SK-N-SH (cell line): ENCODE measurements at regions not wholly inside any gene's neighbourhood (a gene's known extent, or its start where the extent isn't known, plus 50 kb on each side); places are given as distances from the start of the nearest gene placed in this dataset.

Experiments
- CTCF ChIA-PET: fragments of 300-600, 350-600 bp; formaldehyde crosslinking; extraction: SDS; loops from one replicate; lab custom pipeline; 2021; lab: Yijun Ruan, JAX
- POLR2A ChIA-PET: fragments of 350-600 bp; sonication (Branson Sonifier 250); formaldehyde crosslinking; extraction: SDS; loops from one replicate; lab custom pipeline; 2020; ENCODE audit warnings: antibody characterized with exemption, inconsistent platforms; lab: Yijun Ruan, JAX
- DNase-seq: peaks from one replicate; pipeline ENCODE4 v3.0.0; 2012
- H2AFZ ChIP-seq: fragments of 200-600 bp; sonication (generic); 2 replicates; pipeline ENCODE4 v1.8.1; 2016; ENCODE audit warnings: antibody characterized with exemption, mild to moderate bottlenecking, low read depth
- H3F3A ChIP-seq: fragments of 200-600 bp; sonication (generic); replicated peaks from 2 replicates; pipeline ENCODE3; 2016; ENCODE audit warnings: antibody characterized with exemption, mild to moderate bottlenecking; ENCODE audit not compliant: insufficient read depth
- H3K27ac ChIP-seq, 2 experiments: fragments of 200-500 bp in 1 of 2; fragments of 200-600 bp in 1 of 2; sonication (Bioruptor generic) in 1 of 2; sonication (generic), shearing (Covaris generic) in 1 of 2; 2 replicates each; pipeline versions ENCODE4 v1.5.1 to v1.6.1; 2014 to 2016; ENCODE audit warnings: low read depth in 2 of 2, inconsistent platforms in 1 of 2, low read length in 1 of 2, mild to moderate bottlenecking in 1 of 2, mixed read lengths in 1 of 2
- H3K27me3 ChIP-seq: fragments of 200-600 bp; sonication (generic), shearing (Covaris generic); 2 replicates; pipeline ENCODE4 v1.6.1; 2016; ENCODE audit warnings: mixed run types; ENCODE audit not compliant: insufficient read depth
- H3K36me3 ChIP-seq, 2 experiments: fragments of 200-500 bp in 1 of 2; fragments of 200-600 bp in 1 of 2; sonication (Bioruptor generic) in 1 of 2; sonication (generic) in 1 of 2; replicated peaks in 1 of 2; 2 replicates each; pipeline versions ENCODE3 to v1.5.1; 2014 to 2016; ENCODE audit warnings: low read length in 1 of 2, mild to moderate bottlenecking in 1 of 2; ENCODE audit not compliant: insufficient read depth in 2 of 2, control insufficient read depth in 1 of 2
- H3K4me1 ChIP-seq, 2 experiments: fragments of 200-500 bp in 1 of 2; fragments of 200-600 bp in 1 of 2; sonication (Bioruptor generic) in 1 of 2; sonication (generic), shearing (Covaris generic) in 1 of 2; 2 replicates each; pipeline versions ENCODE4 v1.5.1 to v1.6.1; 2014 to 2016; ENCODE audit warnings: low read depth in 1 of 2, low read length in 1 of 2, mixed run types in 1 of 2; ENCODE audit not compliant: insufficient read depth in 2 of 2, control insufficient read depth in 1 of 2
- H3K4me2 ChIP-seq: fragments of 200-600 bp; sonication (generic), shearing (Covaris generic); 2 replicates; pipeline ENCODE4 v1.6.1; 2017; ENCODE audit warnings: mixed run types
- H3K4me3 ChIP-seq, 2 experiments: fragments of 200-500 bp in 1 of 2; fragments of 200-600 bp in 1 of 2; sonication (Bioruptor generic) in 1 of 2; sonication (generic), shearing (Covaris generic) in 1 of 2; 2 replicates each; pipeline versions ENCODE4 v1.5.1 to v1.8.1; 2014 to 2016; ENCODE audit warnings: low read depth in 2 of 2, inconsistent platforms in 1 of 2, low read length in 1 of 2, mild to moderate bottlenecking in 1 of 2, mixed read lengths in 1 of 2, moderate library complexity in 1 of 2
- H3K79me2 ChIP-seq: fragments of 200-600 bp; sonication (generic); 2 replicates; pipeline ENCODE4 v1.8.1; 2017; ENCODE audit warnings: mild to moderate bottlenecking; ENCODE audit not compliant: insufficient read depth
- H3K9ac ChIP-seq: fragments of 200-600 bp; sonication (generic); 2 replicates; pipeline ENCODE4 v1.6.1; 2017; ENCODE audit warnings: mixed run types
- H3K9me2 ChIP-seq: fragments of 200-600 bp; sonication (generic); 2 replicates; pipeline ENCODE4 v1.6.1; 2017; ENCODE audit warnings: mixed run types
- H3K9me3 ChIP-seq: fragments of 200-600 bp; sonication (generic); 2 replicates; pipeline ENCODE4 v1.6.1; 2017; ENCODE audit warnings: mixed run types, mild to moderate bottlenecking, moderate library complexity
- H4K20me1 ChIP-seq: fragments of 200-600 bp; sonication (generic); 2 replicates; pipeline ENCODE4 v1.6.1; 2017; ENCODE audit warnings: mild to moderate bottlenecking, mixed run types; ENCODE audit not compliant: insufficient read depth
- ELF1 ChIP-seq: IDR thresholded peaks from 2 replicates; pipeline ENCODE4 v1.4.0; 2012
- EP300 ChIP-seq, 2 experiments: IDR thresholded peaks; 2 replicates each; pipeline versions ENCODE4 v1.4.0 to v1.6.1; 2012; ENCODE audit warnings: borderline replicate concordance in 1 of 2, low read depth in 1 of 2, low read length in 1 of 2
- EZH2phosphoT487 ChIP-seq: fragments of 200-600 bp; sonication (generic); IDR thresholded peaks from 2 replicates; pipeline ENCODE4 v1.6.1; 2017; ENCODE audit warnings: low read depth, mixed run types, mild to moderate bottlenecking, antibody characterized with exemption, moderate library complexity, borderline replicate concordance
- FOSL2 ChIP-seq: IDR thresholded peaks from 2 replicates; pipeline ENCODE4 v1.4.0; 2012; ENCODE audit warnings: low read depth, mild to moderate bottlenecking, moderate library complexity, borderline replicate concordance
- FOXJ3 ChIP-seq: sonication (generic); formaldehyde crosslinking; IDR thresholded peaks from 2 replicates; pipeline ENCODE4 v1.5.1; 2020; ENCODE audit warnings: mild to moderate bottlenecking, missing genetic modification reagents
- GABPA ChIP-seq: IDR thresholded peaks from 2 replicates; pipeline ENCODE4 v1.4.0; 2012; ENCODE audit warnings: low read depth, mild to moderate bottlenecking
- GATA2 ChIP-seq: sonication (generic); formaldehyde crosslinking; IDR thresholded peaks from 2 replicates; pipeline ENCODE4 v1.5.0; 2020; ENCODE audit warnings: mild to moderate bottlenecking, missing genetic modification reagents
- IRF3 ChIP-seq: fragments of 150-350 bp; IDR thresholded peaks from 2 replicates; pipeline ENCODE4 v1.6.1; 2016; ENCODE audit warnings: mild to moderate bottlenecking, low read depth, low read length
- MEF2A ChIP-seq: IDR thresholded peaks from 2 replicates; pipeline ENCODE4 v1.4.0; 2012; ENCODE audit warnings: low read depth, borderline replicate concordance
- NFIC ChIP-seq: IDR thresholded peaks from 2 replicates; pipeline ENCODE4 v1.4.0; 2012; ENCODE audit warnings: borderline replicate concordance
- PBX3 ChIP-seq: IDR thresholded peaks from 2 replicates; pipeline ENCODE4; 2012
- POLR2AphosphoS5 ChIP-seq: IDR thresholded peaks from 2 replicates; pipeline ENCODE4 v1.6.1; 2012; ENCODE audit warnings: low read depth, low read length
- RCOR1 ChIP-seq: fragments of 150-350 bp; IDR thresholded peaks from 2 replicates; pipeline ENCODE4 v1.6.1; 2017; ENCODE audit warnings: antibody characterized with exemption, low read length
- RFX5 ChIP-seq: IDR thresholded peaks from 2 replicates; pipeline ENCODE4 v1.6.1; 2012; ENCODE audit warnings: mild to moderate bottlenecking, improper control_type of control experiment, low read length
- SIN3A ChIP-seq: IDR thresholded peaks from 2 replicates; pipeline ENCODE4 v1.6.1; 2012; ENCODE audit warnings: low read depth, mild to moderate bottlenecking, low read length, moderate library complexity, borderline replicate concordance
- TAF1 ChIP-seq: IDR thresholded peaks from 2 replicates; pipeline ENCODE4 v1.6.1; 2012; ENCODE audit warnings: low read depth, mild to moderate bottlenecking, low read length, moderate library complexity, borderline replicate concordance
- TEAD4 ChIP-seq: IDR thresholded peaks from 2 replicates; pipeline ENCODE4 v1.4.0; 2012; ENCODE audit warnings: mild to moderate bottlenecking, borderline replicate concordance; ENCODE audit not compliant: insufficient read depth
- YY1 ChIP-seq: IDR thresholded peaks from 2 replicates; pipeline ENCODE4 v1.4.0; 2012; ENCODE audit warnings: low read depth, mild to moderate bottlenecking
- WGBS: methylation state at CpG from one replicate; pipeline ENCODE4 v1.1.6; 2017; ENCODE audit warnings: low lambda C conversion rate; 5-methylcytosine and 5-hydroxymethylcytosine counted together
- TF ChIP-seq, protein P1 (sequence below): fragments of 150-350 bp; IDR thresholded peaks from 2 replicates; pipeline ENCODE4 v1.6.1; 2017; ENCODE audit warnings: antibody characterized with exemption, low read length, low read depth, borderline replicate concordance
- TF ChIP-seq, protein P2 (sequence below): IDR thresholded peaks from 2 replicates; pipeline ENCODE4 v1.4.0; 2012; ENCODE audit warnings: low read depth
- TF ChIP-seq, protein P3 (sequence below): fragments of 200-600 bp; sonication (generic); IDR thresholded peaks from 2 replicates; pipeline ENCODE4 v1.6.1; 2017; ENCODE audit warnings: antibody characterized with exemption, mild to moderate bottlenecking, moderate library complexity

DNA sequence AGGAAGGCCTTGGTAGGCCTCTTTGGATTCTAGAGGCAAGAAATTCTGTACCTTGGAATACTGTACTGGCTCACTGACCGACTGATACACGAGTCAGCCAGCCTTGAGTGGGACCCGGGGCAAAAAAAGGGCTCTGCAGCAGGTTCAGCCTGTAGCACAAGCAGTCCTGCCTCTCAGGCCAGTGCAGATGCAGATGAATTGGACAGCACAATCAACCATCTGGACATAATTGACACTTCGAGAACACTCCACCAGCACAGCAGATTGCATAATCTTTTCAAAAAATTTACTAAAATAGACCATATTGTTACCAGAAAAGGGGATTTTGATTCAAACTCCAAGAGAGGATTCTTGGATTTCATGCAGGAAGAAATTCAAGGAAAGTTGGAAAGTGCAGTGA, 241.6 kb downstream of the RPIA start:
- TF ChIP-seq TEAD4 (no peak), IRF3 (no peak), SIN3A (no peak), POLR2AphosphoS5 (no peak), PBX3 (no peak), NFIC (no peak), FOXJ3 (CRISPR knock-in tag) (no peak), MEF2A (no peak), RCOR1 (no peak), EP300 (IDR thresholded peaks at IDR 0.05; ENCODE audit: borderline replicate concordance in 1 of 2, low read depth in 1 of 2, low read length in 1 of 2) (no peak), RFX5 (no peak), TAF1 (no peak), ELF1 (no peak)
- TF ChIP-seq, protein P1, sequence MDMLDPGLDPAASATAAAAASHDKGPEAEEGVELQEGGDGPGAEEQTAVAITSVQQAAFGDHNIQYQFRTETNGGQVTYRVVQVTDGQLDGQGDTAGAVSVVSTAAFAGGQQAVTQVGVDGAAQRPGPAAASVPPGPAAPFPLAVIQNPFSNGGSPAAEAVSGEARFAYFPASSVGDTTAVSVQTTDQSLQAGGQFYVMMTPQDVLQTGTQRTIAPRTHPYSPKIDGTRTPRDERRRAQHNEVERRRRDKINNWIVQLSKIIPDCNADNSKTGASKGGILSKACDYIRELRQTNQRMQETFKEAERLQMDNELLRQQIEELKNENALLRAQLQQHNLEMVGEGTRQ, result no peak
- TF ChIP-seq, all 33 proteins: peak for 0
- Histone ChIP-seq H3F3A (no peaks in the 10 kb centered on the region), H3K27ac (no peak overlapping the region), H4K20me1 (no peaks in the 10 kb centered on the region), H3K9ac (no peak overlapping the region), H3K27me3 (peaks cover 4% of the 10 kb centered on the region; the same call in 1 of the 2 replicates), H2AFZ (no peak overlapping the region), H3K4me3 (no peak overlapping the region), H3K36me3 (no peaks in the 10 kb centered on the region), H3K9me3 (no peaks in the 10 kb centered on the region), H3K4me1 (no peaks in the 10 kb centered on the region), H3K79me2 (no peaks in the 10 kb centered on the region), H3K4me2 (no peak overlapping the region), H3K9me2 (no peaks in the 10 kb centered on the region)
- POLR2A ChIA-PET, result no interaction called here
- 0% methylated on average over 4 of the region's 4 CpGs for WGBS
- DNase-seq, result no peak
- CTCF ChIA-PET, result no interaction called here

DNA sequence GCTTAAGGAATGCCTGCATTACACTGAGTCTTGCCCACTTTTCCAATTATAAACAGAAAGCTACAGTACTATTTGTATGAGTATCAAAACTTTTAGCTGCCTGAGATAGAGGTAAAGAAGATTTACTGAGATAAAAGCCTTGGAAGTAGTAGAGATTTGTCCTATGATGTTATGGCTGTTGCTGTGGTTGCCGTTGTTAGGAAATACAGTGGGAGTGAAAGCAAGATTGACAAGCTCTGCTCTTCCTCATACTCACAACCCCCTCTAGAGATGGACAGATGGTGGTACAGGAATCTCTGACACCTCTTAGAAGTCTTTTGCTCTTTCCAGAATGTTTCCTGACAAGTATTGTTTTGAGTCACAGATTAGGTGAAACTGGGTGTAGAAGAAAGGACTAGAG, 242.5 kb downstream of the RPIA start:
- H3K9me2 ChIP-seq, result no peaks in the 10 kb centered on the region
- H3K9me3 ChIP-seq, result no peaks in the 10 kb centered on the region
- DNase-seq, result no peak
- no peaks in the 10 kb centered on the region for H3K4me1 ChIP-seq
- no peak overlapping the region for H3K4me3 ChIP-seq
- POLR2A ChIA-PET, result no interaction called here
- peaks cover 4% of the 10 kb centered on the region; the same call in 1 of the 2 replicates for H3K27me3 ChIP-seq
- no peak overlapping the region for H3K9ac ChIP-seq
- no peak overlapping the region for H2AFZ ChIP-seq
- no peaks in the 10 kb centered on the region for H3K79me2 ChIP-seq
- H4K20me1 ChIP-seq, result no peaks in the 10 kb centered on the region
- no peak overlapping the region for H3K4me2 ChIP-seq
- H3K36me3 ChIP-seq, result no peaks in the 10 kb centered on the region
- CTCF ChIA-PET, result interaction anchor here (0.8 kb wide), 1 partner anchor 54 kb away, joined by 3 read pairs; no protein-coding TSS in a partner anchor
- 0% methylated on average over 1 of the region's 1 CpG for WGBS
- no peak overlapping the region for H3K27ac ChIP-seq
- no peaks in the 10 kb centered on the region for H3F3A ChIP-seq
- TF ChIP-seq SIN3A, result no peak
- no peak for TF ChIP-seq TEAD4
- TF ChIP-seq, protein P2, sequence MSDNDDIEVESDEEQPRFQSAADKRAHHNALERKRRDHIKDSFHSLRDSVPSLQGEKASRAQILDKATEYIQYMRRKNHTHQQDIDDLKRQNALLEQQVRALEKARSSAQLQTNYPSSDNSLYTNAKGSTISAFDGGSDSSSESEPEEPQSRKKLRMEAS, result no peak
- no peak for TF ChIP-seq FOSL2
- TF ChIP-seq NFIC, result no peak
- no peak for TF ChIP-seq YY1
- TF ChIP-seq RFX5, result no peak
- no peak for TF ChIP-seq GATA2
- TF ChIP-seq, protein P3, sequence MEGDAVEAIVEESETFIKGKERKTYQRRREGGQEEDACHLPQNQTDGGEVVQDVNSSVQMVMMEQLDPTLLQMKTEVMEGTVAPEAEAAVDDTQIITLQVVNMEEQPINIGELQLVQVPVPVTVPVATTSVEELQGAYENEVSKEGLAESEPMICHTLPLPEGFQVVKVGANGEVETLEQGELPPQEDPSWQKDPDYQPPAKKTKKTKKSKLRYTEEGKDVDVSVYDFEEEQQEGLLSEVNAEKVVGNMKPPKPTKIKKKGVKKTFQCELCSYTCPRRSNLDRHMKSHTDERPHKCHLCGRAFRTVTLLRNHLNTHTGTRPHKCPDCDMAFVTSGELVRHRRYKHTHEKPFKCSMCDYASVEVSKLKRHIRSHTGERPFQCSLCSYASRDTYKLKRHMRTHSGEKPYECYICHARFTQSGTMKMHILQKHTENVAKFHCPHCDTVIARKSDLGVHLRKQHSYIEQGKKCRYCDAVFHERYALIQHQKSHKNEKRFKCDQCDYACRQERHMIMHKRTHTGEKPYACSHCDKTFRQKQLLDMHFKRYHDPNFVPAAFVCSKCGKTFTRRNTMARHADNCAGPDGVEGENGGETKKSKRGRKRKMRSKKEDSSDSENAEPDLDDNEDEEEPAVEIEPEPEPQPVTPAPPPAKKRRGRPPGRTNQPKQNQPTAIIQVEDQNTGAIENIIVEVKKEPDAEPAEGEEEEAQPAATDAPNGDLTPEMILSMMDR, result no peak
- TF ChIP-seq EZH2phosphoT487, result no peak
- TF ChIP-seq IRF3, result no peak
- no peak for TF ChIP-seq GABPA
